ENCODE measurements at regions not wholly inside any gene's neighbourhood (a gene's known extent, or its start where the extent isn't known, plus 50 kb on each side); places are given as distances from the start of the nearest gene placed in this dataset.
"Not testable (repeated sequence)": the region's sequence is repeated elsewhere in the genome, so short reads cannot be mapped to it uniquely, and the experiment has no call there.

DNA sequence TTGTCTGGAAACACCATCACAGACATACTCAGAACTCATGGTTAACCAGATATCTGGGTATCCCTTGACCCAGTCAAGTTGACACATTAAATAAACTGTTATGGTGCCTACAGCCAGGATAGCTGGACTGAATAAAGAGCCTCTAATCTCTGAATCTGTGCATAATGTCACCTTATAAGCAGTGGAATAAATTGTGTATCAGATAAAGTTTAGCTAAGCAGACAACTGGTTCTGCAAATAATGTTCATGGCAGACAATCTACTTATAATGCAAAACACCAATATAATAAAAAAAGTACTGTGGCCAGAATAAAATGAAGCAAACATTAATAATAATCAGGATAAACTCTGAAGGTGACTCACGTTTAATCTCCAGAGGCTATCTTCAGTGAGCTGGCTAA lies 628.5 kb upstream of the FAT3 start:
- no peak for DNase-seq

DNA sequence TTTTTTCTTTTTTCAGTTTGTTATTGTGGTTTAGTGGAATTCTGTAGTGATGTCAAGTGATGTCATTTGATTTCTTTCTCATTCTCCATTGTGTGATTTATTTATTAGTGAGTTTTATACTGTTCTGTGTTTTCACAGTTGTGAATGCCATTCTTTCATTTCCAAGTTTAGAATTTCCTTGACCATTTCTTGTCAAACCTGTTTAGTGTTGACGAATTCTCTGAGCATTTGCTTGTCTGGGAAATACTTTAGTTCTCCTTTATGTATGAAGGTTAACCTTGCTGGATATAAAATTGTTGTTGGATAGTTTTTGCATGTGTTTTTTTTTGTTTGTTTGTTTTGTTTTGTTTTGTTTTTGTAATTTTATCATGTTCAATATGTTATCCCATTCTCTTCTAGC lies 633.6 kb upstream of the FAT3 start:
- DNase-seq: no peak

DNA sequence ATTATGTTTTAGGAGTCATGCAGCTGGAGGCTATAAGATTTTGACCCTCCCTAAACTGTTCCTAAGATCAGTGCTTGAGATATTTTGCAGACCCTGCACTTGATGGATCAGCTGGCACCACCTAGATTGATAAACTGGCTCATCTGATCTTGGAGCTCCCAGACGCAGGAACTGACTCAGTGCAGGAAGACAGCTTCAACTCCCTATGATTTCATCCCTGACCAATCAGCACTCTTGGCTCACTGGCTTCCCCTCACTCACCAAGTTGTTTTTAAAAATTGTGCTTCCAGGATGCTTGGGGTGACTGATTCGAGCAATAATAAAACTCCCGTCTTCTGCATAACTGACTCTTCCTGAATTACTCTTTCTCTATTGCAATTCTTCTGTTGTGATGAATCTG lies 637.5 kb upstream of the FAT3 start:
- DNase-seq: no peak

DNA sequence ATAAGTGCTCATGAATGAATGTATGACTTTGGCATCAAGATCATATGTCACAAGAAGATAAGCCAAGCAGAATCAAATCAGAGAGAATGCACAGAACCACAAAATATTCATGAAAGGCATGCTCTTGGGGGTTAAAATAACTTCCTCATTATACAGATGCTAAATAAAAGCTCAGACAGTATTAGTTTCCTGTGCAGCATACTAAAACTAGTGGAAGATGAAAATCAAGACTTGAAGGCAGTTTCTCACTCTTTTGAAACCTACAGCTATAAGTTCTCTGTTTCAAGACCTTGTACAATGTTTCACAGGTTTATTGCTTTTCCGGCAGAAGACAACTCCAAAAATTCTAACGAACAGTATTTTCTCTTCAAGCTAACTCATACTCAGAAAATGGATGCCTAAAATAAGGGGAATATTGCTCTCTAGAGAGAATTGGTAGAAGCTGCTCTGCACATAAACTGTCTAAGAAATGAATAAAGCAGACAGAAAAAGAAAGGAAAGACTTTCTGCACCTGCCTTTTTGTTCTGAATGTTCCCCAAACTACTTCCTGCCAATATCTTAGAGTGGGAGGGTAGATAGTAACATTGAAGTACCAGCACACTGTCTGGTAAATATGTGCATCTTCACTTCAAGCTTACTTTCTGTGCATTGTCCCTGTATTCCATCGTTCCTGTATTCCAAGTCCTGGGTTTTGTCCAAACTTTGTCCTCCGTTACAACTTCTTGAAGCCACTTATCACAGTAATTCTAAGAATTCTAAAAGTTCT lies 639.4 kb upstream of the FAT3 start:
- DNase-seq: no peak

DNA sequence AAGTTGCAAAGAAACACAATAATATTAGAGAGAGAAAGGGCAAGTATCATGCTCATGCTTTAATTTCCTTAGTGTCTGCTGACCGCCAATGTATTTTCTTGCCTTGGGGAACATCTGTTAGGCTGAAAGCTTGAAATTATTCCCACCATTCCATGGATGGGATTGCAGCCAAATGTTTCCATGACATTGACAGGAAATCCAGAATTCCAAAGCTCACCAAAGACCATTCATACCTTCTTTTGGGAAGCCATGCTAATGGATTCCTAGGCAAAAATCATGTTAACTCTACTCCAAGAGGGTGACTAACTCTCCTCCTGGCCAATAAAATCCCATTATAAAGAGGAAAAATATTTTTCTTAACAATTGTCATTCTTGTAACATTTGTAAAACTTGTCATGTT lies 661.4 kb upstream of the FAT3 start:
- DNase-seq: no peak

DNA sequence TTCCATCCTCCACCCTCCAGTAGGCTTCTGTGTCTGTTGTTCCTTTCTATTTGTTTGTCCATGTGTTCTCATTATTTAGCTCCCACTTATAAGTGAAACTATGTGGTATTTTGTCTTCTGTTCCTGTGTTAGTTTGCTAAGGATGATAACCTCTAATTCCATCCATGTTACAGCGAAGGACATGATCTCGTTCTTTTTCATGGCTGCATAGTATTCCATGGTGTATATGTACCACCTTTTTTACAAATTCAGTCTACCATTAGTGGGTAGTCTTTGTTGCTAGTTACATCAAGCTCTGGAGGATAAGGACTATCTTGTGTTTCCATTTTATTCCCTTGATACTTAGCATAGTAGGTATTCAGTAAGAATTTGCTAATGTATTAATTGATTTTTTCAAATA lies 664.2 kb upstream of the FAT3 start:
- DNase-seq: no peak

DNA sequence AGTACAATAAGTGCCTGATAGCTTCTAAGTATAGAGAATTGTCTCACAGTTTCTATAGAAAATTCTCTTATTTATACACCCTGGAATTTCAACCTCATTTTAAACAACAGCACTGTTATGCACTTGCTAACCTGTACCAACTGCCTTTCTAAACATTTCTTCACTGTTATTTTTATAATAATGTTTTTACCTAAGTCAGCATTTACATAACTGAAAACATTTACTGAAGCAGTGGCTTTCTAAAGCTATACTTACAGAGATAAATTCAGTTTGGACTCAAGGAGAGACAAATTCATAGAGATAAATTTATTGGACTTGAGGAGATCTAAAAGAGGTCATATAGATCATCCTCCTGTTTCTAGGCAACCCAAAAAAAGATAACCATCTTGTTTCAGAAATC lies 686.6 kb upstream of the FAT3 start:
- no peak for DNase-seq

DNA sequence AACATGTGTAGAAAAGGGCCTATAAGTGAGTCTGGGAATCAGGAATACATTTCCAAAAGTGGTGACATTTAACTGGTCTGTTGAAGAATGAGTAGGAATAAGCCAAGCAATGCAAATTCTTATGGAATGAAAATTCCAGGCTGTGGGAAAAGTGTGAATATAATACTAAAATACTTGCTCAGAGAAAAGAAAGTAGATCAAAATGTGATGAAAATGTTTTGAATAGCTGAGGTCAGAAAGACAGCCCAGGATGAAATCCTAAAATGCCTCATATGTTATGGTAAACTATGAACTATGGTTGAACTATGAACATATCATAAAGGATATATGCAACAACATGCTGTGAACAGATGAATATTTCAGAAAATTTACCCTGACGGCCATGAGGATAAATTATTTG lies 688.3 kb upstream of the FAT3 start:
- DNase-seq: no peak

DNA sequence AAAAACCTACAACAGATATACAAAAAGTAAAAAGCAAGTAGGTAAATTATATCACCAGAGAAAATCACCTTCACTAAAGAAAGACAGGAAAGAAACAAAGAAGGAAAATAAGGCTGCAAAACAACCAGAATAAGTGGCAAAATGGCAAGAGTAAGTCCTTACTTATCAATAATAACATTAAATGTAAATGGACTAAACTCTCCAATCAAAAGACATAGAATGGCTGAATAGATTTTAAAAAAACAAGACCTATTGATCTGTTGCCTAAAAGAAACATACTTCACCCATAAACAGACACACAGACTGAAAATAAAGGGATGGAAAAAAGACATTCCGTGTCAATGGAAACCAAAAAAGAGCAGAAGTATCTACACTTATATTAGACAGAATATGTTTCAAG lies 695.7 kb upstream of the FAT3 start:
- DNase-seq: no peak

DNA sequence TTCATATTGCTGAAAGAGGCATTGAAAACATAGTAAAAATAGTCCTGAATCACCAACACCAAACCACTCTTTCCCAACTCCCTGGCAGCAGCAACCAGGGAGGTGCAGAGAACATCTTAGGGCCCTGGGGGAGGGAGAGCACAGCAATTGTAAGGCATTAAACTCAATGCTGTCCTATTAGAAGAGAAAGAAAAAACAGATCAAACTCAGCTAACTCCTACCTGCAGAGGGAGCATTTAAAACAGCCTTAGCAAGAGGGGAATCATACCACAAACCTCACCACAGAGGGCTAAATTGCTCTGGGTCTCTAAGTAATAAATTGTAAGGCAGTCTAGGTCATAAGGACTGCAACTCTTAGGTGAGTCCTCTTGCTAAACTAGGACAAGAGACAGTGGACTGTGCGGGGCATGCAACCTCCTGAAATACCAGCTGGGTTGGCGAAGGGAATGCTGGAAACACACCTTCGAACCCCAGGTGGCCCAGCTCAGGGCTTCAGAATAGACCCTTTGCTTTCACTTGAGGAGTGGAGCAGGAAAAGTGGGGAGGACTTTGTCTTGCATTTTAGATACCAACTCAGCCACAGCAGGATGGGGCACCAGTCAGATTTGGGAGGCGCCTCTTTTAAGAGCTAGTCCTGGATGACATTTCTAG lies 697.1 kb upstream of the FAT3 start:
- no peak for DNase-seq

DNA sequence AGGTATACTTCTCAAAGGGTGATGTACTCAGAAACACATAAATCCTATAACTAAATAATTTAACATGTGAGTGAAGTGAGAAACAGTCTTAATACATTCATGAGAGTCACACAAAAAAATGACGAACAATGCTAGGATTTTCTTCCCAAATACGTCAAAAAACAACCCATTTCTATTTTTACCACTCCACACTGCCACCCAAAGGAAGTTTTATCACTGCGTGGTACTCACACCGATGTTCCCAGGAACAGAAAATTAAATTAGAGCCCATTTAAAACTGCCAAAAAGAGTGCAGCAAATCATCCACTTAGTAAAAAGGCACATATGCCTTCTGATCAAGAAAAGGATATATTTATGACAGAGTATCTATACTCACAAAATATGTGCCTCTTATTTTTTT lies 710.9 kb upstream of the FAT3 start:
- no peak for DNase-seq

DNA sequence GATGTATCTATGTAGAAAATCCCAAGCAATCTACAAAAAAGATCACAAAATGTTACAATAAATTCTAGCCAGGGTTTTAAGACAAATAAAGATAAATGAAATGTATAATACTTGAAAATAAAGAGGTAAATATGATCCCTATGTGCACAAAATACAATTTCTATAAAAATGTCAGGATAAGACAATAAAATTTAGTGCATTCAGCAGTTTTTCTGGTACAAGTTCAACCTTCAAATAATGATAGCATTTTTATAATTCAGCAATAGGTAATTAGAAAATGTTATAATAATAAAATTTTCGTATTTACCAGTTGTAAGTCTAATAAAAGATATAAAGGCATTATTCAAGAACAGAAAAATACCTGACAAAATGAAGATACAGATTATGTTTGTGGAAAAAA lies 726.8 kb upstream of the FAT3 start:
- DNase-seq: no peak

DNA sequence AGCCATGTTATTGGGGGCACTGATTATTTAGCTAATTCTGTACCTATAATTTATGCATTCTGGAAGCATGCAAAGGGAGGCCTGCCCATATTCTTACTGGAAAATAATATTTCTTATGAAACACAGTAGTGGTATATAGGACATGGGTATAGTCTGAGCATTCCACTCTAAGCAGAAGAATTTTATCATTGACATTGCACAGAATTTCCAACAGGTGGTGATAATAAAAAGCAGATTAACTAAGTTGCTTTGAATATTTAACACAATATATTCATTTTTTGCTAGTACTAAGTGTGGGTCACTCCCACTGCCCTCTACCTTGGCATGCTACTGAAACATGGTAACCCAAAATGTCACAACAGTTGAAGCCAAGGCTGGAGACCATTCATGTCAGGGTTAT lies 728.8 kb upstream of the FAT3 start:
- DNase-seq: no peak

DNA sequence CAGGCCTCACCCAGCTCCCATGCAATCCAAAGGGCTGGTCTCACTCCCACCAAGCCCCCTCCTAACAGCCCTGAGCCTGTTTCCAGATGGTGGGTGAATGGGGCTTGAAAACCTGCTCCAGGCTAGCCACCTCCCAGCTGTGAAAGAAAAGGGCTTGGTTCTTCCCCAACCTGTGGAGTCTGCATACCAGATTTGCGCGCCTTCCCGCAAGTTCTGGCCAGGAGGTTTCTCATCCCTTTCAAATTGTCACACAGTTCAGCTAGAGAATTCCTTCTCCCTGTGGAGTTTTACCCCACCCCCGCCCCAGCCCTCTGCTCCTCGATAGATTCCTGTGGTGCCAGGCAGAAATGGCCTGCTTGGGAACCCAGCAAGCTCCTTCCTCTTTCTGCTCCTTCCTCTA lies 734.6 kb upstream of the FAT3 start:
- no peak for DNase-seq

DNA sequence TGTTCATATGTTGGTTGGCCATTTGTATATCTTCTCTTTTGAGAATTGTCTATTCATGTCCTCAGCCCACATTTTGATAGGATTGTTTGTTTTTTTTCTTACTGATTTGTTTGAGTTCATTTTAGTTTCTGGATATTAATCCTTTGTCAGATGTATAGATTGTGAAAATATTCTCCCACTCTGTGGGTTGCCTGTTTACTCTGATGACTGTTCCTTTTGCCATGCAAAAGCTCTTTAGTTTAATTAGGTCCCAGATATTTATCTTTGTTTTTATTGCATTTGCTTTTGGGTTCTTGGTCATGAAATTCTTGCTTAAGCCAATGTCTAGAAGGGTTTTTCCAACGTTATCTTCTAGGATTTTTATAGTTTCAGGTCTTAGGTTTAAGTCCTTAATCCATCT lies 740.7 kb upstream of the FAT3 start:
- DNase-seq: not testable (repeated sequence)

DNA sequence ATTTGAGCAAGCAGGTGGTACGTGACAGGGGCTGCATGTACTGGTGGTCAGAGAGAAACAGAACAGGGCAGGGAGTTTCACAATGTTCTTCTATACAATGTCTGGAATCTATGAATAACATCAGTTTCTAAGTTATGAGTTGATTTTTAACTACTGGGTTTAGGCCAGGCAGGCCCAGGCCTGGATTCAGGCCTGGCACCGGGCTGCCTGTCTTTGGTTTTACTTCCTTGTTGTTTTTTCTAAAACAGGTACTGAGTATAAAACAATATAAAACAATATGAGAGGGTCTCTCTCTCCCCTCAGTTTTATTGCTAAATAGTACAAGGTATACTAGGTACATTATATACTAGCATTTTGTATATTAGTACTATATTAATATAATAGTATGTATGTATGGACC lies 742.7 kb upstream of the FAT3 start:
- not testable (repeated sequence) for DNase-seq

DNA sequence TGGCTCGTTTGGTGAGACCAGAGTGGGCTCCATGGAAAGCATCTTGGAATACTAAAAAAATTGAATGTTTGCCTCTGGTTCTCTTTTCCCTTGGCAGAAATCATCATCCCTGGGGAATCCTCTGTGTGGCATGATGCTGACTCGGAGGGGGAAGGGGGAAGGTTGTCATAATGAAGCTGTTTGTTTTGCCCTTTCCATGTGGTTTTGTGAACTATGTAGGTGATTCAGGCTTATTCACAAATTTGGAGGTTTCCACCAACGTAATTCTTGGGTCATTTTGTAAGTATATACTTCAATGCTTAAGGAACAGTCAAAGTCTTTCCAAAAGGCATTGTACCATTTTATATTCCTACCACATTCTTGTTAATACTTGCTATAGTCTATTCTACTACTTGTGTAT lies 754.0 kb upstream of the FAT3 start:
- DNase-seq: no peak

DNA sequence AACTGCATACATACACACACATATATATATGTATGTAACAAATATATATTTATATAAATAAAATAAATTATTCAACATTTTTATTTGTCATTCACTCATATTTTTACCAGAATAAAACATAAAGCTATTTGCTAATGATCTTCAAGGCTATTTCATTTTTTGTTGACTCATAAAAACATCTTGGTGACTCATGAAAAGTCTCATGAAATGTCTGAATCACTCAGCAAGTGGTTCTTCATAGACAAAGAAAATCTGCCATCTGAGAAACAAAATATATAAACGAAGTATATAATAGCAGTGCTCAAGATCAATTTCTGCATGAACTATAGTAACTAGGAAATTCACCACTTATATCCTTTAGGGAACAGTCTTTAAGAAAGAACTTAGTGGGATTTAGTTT lies 764.8 kb upstream of the FAT3 start:
- DNase-seq: no peak

DNA sequence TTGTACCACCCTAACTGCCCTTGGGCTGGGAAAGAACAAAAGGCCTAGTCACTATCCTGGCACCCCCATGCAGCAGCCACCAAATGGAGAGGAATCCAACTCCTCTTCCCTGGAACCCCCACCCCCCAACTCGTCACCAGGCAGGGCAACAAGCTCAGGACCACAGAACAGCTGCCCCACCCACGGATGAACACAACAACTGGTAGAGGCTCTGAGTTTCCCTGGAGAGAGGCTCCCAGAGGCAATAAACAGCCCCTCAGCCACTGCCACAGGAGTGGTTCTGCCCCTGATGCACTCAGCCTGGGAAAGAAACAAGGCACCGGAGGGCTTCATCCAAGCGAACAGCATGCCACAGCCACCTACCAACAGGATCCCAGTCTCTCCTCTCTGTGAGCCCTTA lies 778.4 kb upstream of the FAT3 start:
- no peak for DNase-seq

DNA sequence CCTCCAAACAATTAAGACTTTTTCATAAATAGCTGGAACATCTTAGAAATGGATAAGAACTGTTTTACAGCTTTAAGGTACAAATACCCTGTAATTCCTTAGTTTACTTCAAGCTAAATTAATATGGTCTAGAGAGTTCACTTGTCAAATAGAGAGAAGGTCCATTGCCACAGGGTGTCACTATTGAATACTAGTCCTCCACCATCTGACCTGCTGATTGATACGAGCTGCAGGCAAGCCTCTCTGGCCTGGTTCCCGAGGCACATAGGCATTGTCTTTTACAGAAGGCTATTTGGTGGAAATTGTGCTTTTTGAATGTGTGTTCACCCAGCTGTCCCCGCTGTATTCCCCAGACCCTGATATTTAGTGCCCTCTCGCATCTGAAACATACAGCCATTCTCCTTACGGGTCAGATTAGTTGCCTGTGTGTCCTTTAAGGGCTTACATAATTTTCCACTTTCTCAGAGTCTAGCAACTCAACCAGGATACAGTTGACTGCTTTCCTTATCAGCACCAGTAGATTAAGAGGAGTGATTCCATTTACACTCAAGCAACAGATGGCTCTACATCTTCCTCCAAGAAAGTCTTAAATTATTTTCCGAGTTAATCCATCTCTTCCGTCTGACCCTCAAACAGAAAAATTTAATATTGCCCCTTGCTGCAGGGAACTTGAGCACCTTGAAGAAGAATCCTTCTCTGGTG lies 788.8 kb upstream of the FAT3 start:
- no peak for DNase-seq

DNA sequence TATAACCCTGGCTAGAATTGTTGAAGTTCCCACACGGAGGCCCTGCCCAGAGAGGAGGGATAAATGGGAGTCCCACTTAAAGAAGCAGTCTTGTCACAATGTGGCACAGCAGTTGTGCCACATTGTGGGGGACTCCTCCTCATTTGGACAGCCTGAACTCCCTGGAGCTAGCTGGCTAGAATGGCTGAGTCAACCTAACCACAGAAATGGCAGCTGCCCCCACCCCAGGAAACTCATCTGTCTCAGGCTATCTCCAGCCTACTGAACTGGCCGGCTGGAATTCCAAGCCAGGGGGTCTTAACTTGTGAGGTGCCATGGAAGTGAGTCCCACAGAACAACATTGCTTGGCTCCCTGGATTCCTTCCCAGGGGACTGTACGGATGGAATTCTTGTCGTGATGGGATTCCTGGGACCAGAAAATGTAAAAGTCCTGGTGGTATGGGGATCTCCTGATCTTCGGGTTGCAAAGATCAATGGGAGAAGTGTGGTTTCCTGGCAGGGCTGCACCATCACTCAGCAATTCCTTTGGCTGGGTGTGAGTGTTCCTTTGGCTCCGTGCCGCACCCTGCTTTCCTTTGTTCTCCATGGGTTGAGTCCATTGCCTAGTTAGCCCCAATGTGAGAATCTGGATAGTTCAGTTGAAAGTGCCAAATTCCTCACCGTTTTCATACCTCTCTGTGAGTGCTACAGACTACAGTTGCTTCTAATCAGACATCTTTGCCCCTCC lies 791.2 kb upstream of the FAT3 start:
- no peak for DNase-seq

DNA sequence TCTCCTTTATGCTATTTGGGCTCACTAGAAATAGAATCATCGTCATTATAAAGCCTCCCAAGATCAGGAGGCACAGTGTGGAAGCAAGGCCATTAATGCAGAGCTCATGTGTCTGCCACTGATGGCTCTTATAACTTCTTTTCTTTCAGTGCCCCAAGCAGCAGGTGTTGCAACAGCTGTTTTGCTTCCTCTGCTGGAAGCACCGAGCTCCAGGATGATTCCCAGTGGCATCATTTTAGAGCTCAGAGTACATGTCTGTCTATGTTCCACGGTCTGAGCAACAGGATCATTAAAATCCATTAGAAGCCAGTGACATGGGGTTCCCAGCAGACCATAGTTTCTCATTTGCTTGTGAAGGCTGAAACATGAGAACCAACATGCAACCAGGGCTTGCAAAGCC lies 803.0 kb upstream of the FAT3 start:
- DNase-seq: no peak

DNA sequence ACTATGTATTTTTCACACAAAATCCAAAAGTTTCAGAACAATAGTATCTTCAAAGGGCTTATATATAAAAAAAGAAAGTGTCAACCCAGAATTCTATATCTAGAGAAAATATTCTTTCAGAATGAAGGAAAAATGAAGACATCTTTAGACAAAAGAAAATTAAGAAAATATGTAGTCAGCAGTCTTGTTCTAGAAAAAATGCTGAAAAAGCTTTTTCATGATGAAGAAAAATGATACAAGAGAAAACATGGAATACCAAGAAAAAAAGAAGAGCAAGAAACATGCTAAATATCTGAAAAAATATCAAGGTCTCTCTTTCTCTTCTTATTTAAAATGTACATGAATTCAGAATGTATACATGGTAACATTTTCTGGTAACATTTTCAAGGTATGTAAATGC lies 816.8 kb upstream of the FAT3 start:
- no peak for DNase-seq

DNA sequence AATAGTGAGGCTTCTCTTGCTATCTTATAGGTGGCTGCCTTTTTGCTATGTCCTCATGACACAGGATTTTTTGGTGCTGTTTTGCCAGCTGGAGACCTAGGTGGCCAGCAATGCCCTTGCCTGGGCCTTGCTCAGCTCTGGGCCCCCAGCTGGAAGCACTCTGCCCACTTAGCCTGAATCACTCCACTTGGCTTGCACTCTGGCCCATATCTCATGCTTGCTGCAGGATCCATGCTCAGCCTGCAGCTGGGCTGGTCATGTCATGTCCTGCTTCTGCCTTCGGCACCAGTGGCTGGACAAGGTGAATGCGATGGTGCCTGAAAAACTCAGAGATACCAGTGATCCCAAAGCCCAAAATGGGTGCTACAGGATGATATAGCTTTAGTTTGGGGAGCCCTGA lies 818.6 kb upstream of the FAT3 start:
- no peak for DNase-seq
